ENCODE measurements at regions not wholly inside any gene's neighbourhood (a gene's known extent, or its start where the extent isn't known, plus 50 kb on each side); places are given as distances from the start of the nearest gene placed in this dataset.

GRCh38 chr7:152979376-152979775 is 219.8 kb downstream of the ACTR3B start:
- no peak overlapping the region for H3K27ac Mint-ChIP-seq
- no CpG with 5 or more reads among the region's 3 CpGs for WGBS (ENCODE audit: insufficient coverage)
- peaks cover 0 to 15% (median 6%) of the 10 kb centered on the region in 7 donors for H3K9me3 Mint-ChIP-seq

DNA sequence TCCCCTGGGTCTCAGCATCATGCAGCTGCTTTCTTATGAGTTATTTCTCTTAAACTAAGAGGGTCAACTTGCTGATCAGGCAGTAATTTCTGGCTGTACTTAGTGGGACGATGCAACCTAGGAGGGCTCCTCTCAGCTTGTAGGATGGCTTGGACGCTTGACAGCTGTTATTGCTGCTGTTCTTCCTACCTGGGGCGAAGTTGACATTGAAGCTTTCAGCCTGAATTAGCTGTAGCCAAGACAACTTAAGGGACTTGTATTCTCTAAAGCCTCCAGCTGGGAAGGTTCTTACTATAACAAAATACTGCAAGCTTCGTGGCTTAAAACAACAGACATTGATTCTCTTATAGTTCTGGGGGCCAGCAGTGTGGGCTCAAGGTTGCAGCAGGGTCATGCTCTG is 224.9 kb downstream of the ACTR3B start:
- peaks cover 0 to 10% (median 4%) of the 10 kb centered on the region in 7 donors for H3K9me3 Mint-ChIP-seq
- Histone ChIP-seq H3K9ac (ENCODE audit: insufficient read depth, low read length, poor library complexity, severe bottlenecking) (no peak overlapping the region), H3K79me2 (ENCODE audit: insufficient read depth, low read length) (no peaks in the 10 kb centered on the region), H3K9me3 (replicated peaks in 1 of 2; ENCODE audit: control insufficient read depth in 1 of 2, insufficient read depth in 1 of 2, low read length in 2 of 2) (no peaks in the 10 kb centered on the region), H3K4me1 (ENCODE audit: control insufficient read depth in 1 of 2, insufficient read depth in 2 of 2, low read length in 2 of 2) (no peaks in the 10 kb centered on the region), H3K27me3 (ENCODE audit: control insufficient read depth in 2 of 2, insufficient read depth in 2 of 2, low read length in 2 of 2) (no peaks in the 10 kb centered on the region), H2AFZ (ENCODE audit: insufficient read depth, low read depth, low read length, poor library complexity, severe bottlenecking) (no peak overlapping the region), H3K36me3 (replicated peaks in 1 of 2; ENCODE audit: control insufficient read depth in 1 of 2, insufficient read depth in 2 of 2, low read length in 2 of 2) (no peaks in the 10 kb centered on the region), H3K4me2 (replicated peaks; ENCODE audit: extremely low read depth, low read length, poor library complexity, severe bottlenecking) (no peak overlapping the region), H4K20me1 (ENCODE audit: insufficient read depth, low read length) (no peaks in the 10 kb centered on the region), H3K4me3 (replicated peaks in 1 of 3; ENCODE audit: low read depth in 2 of 3, low read length in 3 of 3) (no peak overlapping the region), H3K27ac (ENCODE audit: low read depth in 1 of 2, low read length in 2 of 2) (no peak overlapping the region)
- H3K4me3 Mint-ChIP-seq = no peak overlapping the region
- H3K4me1 Mint-ChIP-seq = no peaks in the 10 kb centered on the region
- WGBS (ENCODE audit: insufficient coverage) = 81% methylated on average over 3 of the region's 4 CpGs
- intact Hi-C loops (cut with micrococcal nuclease) = no loop called here
- DNase-seq = no peak
- H3K27ac Mint-ChIP-seq = no peak overlapping the region
- no peak for TF ChIP-seq CTCF (IDR thresholded peaks at IDR 0.05)
- H3K27me3 Mint-ChIP-seq (ENCODE audit: low read depth in 3 of 3) = peaks cover 0 to 4% (median 2%) of the 10 kb centered on the region in 3 donors
- no peaks in the 10 kb centered on the region for H3K36me3 Mint-ChIP-seq

More at GRCh38 chr7:152979376-152979775, 219.8 kb downstream of the ACTR3B start:
- H2AFZ ChIP-seq (ENCODE audit: insufficient read depth, low read depth, low read length, poor library complexity, severe bottlenecking) = no peak overlapping the region
- DNase-seq = no peak
- no peak overlapping the region for H3K4me3 ChIP-seq (replicated peaks in 1 of 3; ENCODE audit: low read depth in 2 of 3, low read length in 3 of 3)
- H3K36me3 Mint-ChIP-seq = no peaks in the 10 kb centered on the region
- H3K27me3 Mint-ChIP-seq (ENCODE audit: low read depth in 3 of 3) = peaks cover 0 to 4% (median 0%) of the 10 kb centered on the region in 3 donors
- no peaks in the 10 kb centered on the region for H3K4me1 ChIP-seq (ENCODE audit: control insufficient read depth in 1 of 2, insufficient read depth in 2 of 2, low read length in 2 of 2)
- H3K27me3 ChIP-seq (ENCODE audit: control insufficient read depth in 2 of 2, insufficient read depth in 2 of 2, low read length in 2 of 2) = no peaks in the 10 kb centered on the region
- intact Hi-C loops (cut with micrococcal nuclease) = no loop called here
- no peak overlapping the region for H3K4me2 ChIP-seq (replicated peaks; ENCODE audit: extremely low read depth, low read length, poor library complexity, severe bottlenecking)
- no peaks in the 10 kb centered on the region for H3K36me3 ChIP-seq (replicated peaks in 1 of 2; ENCODE audit: control insufficient read depth in 1 of 2, insufficient read depth in 2 of 2, low read length in 2 of 2)
- no peak overlapping the region for H3K4me3 Mint-ChIP-seq
- H4K20me1 ChIP-seq (ENCODE audit: insufficient read depth, low read length) = no peaks in the 10 kb centered on the region
- no peaks in the 10 kb centered on the region for H3K4me1 Mint-ChIP-seq
- no peak for TF ChIP-seq CTCF (IDR thresholded peaks at IDR 0.05)
- H3K9ac ChIP-seq (ENCODE audit: insufficient read depth, low read length, poor library complexity, severe bottlenecking) = no peak overlapping the region
- H3K79me2 ChIP-seq (ENCODE audit: insufficient read depth, low read length) = no peaks in the 10 kb centered on the region
- H3K9me3 ChIP-seq (replicated peaks in 1 of 2; ENCODE audit: control insufficient read depth in 1 of 2, insufficient read depth in 1 of 2, low read length in 2 of 2) = no peaks in the 10 kb centered on the region
- no peak overlapping the region for H3K27ac ChIP-seq (ENCODE audit: low read depth in 1 of 2, low read length in 2 of 2)

Data from CD14-positive monocyte (primary cell).